ENCODE measurements at regions not wholly inside any gene's neighbourhood (a gene's known extent, or its start where the extent isn't known, plus 50 kb on each side); places are given as distances from the start of the nearest gene placed in this dataset.

GRCh38 chr13:107977071-107977574 is 238.2 kb downstream of the LIG4 start:
- Mint-ChIP-seq H3K4me1 (no peaks in the 10 kb centered on the region), H3K9me3 (no peaks in the 10 kb centered on the region), H3K27me3 (ENCODE audit: low read depth) (peaks cover 4% of the 10 kb centered on the region), H3K36me3 (ENCODE audit: low read depth) (no peaks in the 10 kb centered on the region), H3K4me3 (no peak overlapping the region), H3K27ac (no peak overlapping the region)
- TF ChIP-seq CTCF (IDR thresholded peaks at IDR 0.05; ENCODE audit: unreplicated experiment in 3 of 3), result no peak

- no peaks in the 10 kb centered on the region for H3K36me3 Mint-ChIP-seq (ENCODE audit: low read depth)
- no peak for TF ChIP-seq CTCF (IDR thresholded peaks at IDR 0.05; ENCODE audit: unreplicated experiment in 3 of 3)
Measured at GRCh38 chr13:107976628-107977027, 238.7 kb downstream of the LIG4 start.

GRCh38 chr13:107974409-107974808 is 240.9 kb downstream of the LIG4 start:
- Mint-ChIP-seq H3K27ac (no peak overlapping the region), H3K36me3 (ENCODE audit: low read depth) (no peaks in the 10 kb centered on the region), H3K9me3 (no peaks in the 10 kb centered on the region), H3K27me3 (ENCODE audit: low read depth) (peaks cover 4% of the 10 kb centered on the region), H3K4me1 (no peaks in the 10 kb centered on the region), H3K4me3 (no peak overlapping the region)
- TF ChIP-seq CTCF (IDR thresholded peaks at IDR 0.05; ENCODE audit: unreplicated experiment in 3 of 3), result no peak

More at GRCh38 chr13:107976628-107977027, 238.7 kb downstream of the LIG4 start:
- Mint-ChIP-seq H3K27ac (no peak overlapping the region), H3K4me1 (no peaks in the 10 kb centered on the region), H3K9me3 (no peaks in the 10 kb centered on the region), H3K4me3 (no peak overlapping the region), H3K27me3 (ENCODE audit: low read depth) (peaks cover 4% of the 10 kb centered on the region)

- no peak overlapping the region for H3K27ac Mint-ChIP-seq
- no peaks in the 10 kb centered on the region for H3K27me3 Mint-ChIP-seq (ENCODE audit: low read depth)
- peaks cover 6% of the 10 kb centered on the region for H3K9me3 Mint-ChIP-seq
- peaks cover under 1% of the 10 kb centered on the region for H3K4me1 Mint-ChIP-seq
- H3K36me3 Mint-ChIP-seq (ENCODE audit: low read depth), result no peaks in the 10 kb centered on the region
- TF ChIP-seq CTCF (IDR thresholded peaks at IDR 0.05; ENCODE audit: unreplicated experiment in 3 of 3), result no peak
- H3K4me3 Mint-ChIP-seq, result no peak overlapping the region
Measured at GRCh38 chr13:107969546-107969945, 245.8 kb downstream of the LIG4 start.

- Mint-ChIP-seq H3K4me3 (no peak overlapping the region), H3K36me3 (ENCODE audit: low read depth) (no peaks in the 10 kb centered on the region), H3K4me1 (peaks cover 9% of the 10 kb centered on the region), H3K9me3 (peaks cover 6% of the 10 kb centered on the region), H3K27ac (no peak overlapping the region), H3K27me3 (ENCODE audit: low read depth) (no peaks in the 10 kb centered on the region)
- TF ChIP-seq CTCF (IDR thresholded peaks at IDR 0.05; ENCODE audit: unreplicated experiment in 3 of 3), result no peak
Measured at GRCh38 chr13:107968470-107968869, 246.9 kb downstream of the LIG4 start.

GRCh38 chr13:107964395-107964794 is 250.9 kb downstream of the LIG4 start:
- no peaks in the 10 kb centered on the region for H3K36me3 Mint-ChIP-seq (ENCODE audit: low read depth)
- H3K9me3 Mint-ChIP-seq, result peaks cover 6% of the 10 kb centered on the region
- peaks cover 21% of the 10 kb centered on the region for H3K4me1 Mint-ChIP-seq
- H3K27me3 Mint-ChIP-seq (ENCODE audit: low read depth), result no peaks in the 10 kb centered on the region
- no peak overlapping the region for H3K27ac Mint-ChIP-seq
- H3K4me3 Mint-ChIP-seq, result no peak overlapping the region
- TF ChIP-seq CTCF (IDR thresholded peaks at IDR 0.05; ENCODE audit: unreplicated experiment in 3 of 3), result no peak
